HL-60 (cell line): ENCODE measurements at regions not wholly inside any gene's neighbourhood (a gene's known extent, or its start where the extent isn't known, plus 50 kb on each side); places are given as distances from the start of the nearest gene placed in this dataset.

Source experiments
- GABPA ChIP-seq: IDR thresholded peaks from 2 replicates; pipeline ENCODE4 v1.6.1; 2012; ENCODE audit warnings: low read depth
- POLR2AphosphoS5 ChIP-seq: IDR thresholded peaks from 2 replicates; pipeline ENCODE4 v1.6.1; 2012; ENCODE audit warnings: low read depth
- SPI1 ChIP-seq: IDR thresholded peaks from 2 replicates; pipeline ENCODE4 v1.6.1; 2012; ENCODE audit warnings: low read depth, mild to moderate bottlenecking, borderline replicate concordance
- TF ChIP-seq, protein P1 (sequence below): IDR thresholded peaks from one replicate; pipeline ENCODE4 v1.5.1; 2011; ENCODE audit warnings: low read length, control low read depth, inconsistent platforms; ENCODE audit not compliant: insufficient read depth

DNA sequence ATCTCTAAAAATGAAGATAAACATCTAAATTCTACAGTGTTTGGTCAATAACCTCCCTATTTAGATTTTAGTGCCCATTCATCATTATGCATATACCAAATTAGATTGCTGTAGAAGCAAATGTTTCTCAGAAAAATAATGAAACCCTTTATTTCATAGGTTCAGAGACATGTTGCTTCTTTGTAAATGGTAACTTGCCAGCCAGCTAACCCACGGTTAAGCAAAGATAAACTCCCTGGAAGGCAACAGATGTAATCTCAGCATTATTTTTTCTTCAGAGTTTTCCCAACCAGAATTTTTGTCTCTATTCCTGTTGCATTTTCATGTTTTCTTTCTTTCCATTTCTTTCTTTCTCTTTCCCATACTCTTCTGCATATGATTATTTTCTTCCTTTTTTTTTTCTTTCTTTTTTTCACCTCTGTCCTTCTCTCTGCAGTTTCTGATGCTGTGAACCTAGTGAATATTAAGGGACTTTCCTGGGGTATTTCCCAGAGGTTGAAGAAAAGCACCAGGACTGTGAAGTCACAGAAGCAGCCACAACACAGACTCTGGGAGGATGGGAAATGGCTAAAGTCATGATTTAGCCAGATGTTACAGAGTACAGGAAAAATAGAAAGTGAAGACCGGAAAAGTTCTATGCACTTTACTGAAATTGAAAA, 50.0 kb upstream of the DSG1 start:
- TF ChIP-seq, protein P1, sequence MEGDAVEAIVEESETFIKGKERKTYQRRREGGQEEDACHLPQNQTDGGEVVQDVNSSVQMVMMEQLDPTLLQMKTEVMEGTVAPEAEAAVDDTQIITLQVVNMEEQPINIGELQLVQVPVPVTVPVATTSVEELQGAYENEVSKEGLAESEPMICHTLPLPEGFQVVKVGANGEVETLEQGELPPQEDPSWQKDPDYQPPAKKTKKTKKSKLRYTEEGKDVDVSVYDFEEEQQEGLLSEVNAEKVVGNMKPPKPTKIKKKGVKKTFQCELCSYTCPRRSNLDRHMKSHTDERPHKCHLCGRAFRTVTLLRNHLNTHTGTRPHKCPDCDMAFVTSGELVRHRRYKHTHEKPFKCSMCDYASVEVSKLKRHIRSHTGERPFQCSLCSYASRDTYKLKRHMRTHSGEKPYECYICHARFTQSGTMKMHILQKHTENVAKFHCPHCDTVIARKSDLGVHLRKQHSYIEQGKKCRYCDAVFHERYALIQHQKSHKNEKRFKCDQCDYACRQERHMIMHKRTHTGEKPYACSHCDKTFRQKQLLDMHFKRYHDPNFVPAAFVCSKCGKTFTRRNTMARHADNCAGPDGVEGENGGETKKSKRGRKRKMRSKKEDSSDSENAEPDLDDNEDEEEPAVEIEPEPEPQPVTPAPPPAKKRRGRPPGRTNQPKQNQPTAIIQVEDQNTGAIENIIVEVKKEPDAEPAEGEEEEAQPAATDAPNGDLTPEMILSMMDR: no peak
- TF ChIP-seq POLR2AphosphoS5: no peak
- no peak for TF ChIP-seq GABPA
- TF ChIP-seq SPI1: no peak
